ENCODE measurements at regions not wholly inside any gene's neighbourhood (a gene's known extent, or its start where the extent isn't known, plus 50 kb on each side); places are given as distances from the start of the nearest gene placed in this dataset.

- Histone ChIP-seq H3K27me3 (ENCODE audit: insufficient read depth, poor library complexity, severe bottlenecking) (no peaks in the 10 kb centered on the region), H3K27ac (replicated peaks) (no peak overlapping the region), H3K4me3 (replicated peaks; ENCODE audit: insufficient read depth, low read length) (no peak overlapping the region)
- TF ChIP-seq CTCF (IDR thresholded peaks at IDR 0.05; ENCODE audit: insufficient read depth, low read length) (no peak), SPI1 (IDR thresholded peaks at IDR 0.05; ENCODE audit: borderline replicate concordance, low read depth) (no peak), POLR2AphosphoS5 (IDR thresholded peaks at IDR 0.05; ENCODE audit: low read depth) (no peak), GABPA (IDR thresholded peaks at IDR 0.05; ENCODE audit: low read depth) (no peak), REST (IDR thresholded peaks at IDR 0.05; ENCODE audit: insufficient replicate concordance, low read depth) (no peak)
- no peak for DNase-seq (ENCODE audit: low read depth in 1 of 2, low spot score in 1 of 2)
These were observed 272.7 kb downstream of the PARN start for GRCh38 chr16:14357328-14357727.

GRCh38 chr16:14356064-14356463, 274.0 kb downstream of the PARN start:
- DNase-seq (ENCODE audit: low read depth in 1 of 2, low spot score in 1 of 2), result no peak

More at GRCh38 chr16:14356064-14356463, 274.0 kb downstream of the PARN start:
- no peaks in the 10 kb centered on the region for H3K27me3 ChIP-seq (ENCODE audit: insufficient read depth, poor library complexity, severe bottlenecking)
- no peak overlapping the region for H3K4me3 ChIP-seq (replicated peaks; ENCODE audit: insufficient read depth, low read length)
- H3K27ac ChIP-seq (replicated peaks), result no peak overlapping the region
- TF ChIP-seq POLR2AphosphoS5 (IDR thresholded peaks at IDR 0.05; ENCODE audit: low read depth) (no peak), CTCF (IDR thresholded peaks at IDR 0.05; ENCODE audit: insufficient read depth, low read length) (no peak), SPI1 (IDR thresholded peaks at IDR 0.05; ENCODE audit: borderline replicate concordance, low read depth) (no peak), GABPA (IDR thresholded peaks at IDR 0.05; ENCODE audit: low read depth) (no peak), REST (IDR thresholded peaks at IDR 0.05; ENCODE audit: insufficient replicate concordance, low read depth) (no peak)
